ENCODE measurements at regions not wholly inside any gene's neighbourhood (a gene's known extent, or its start where the extent isn't known, plus 50 kb on each side); places are given as distances from the start of the nearest gene placed in this dataset.

GRCh38 chr4:22235698-22236097 is 280.2 kb downstream of the ADGRA3 start:
- Histone ChIP-seq H3K27ac (ENCODE audit: low read length) (no peak overlapping the region), H3K4me3 (ENCODE audit: low read length) (no peak overlapping the region), H3K4me1 (ENCODE audit: control insufficient read depth, insufficient read depth, low read length) (no peaks in the 10 kb centered on the region), H3K27me3 (ENCODE audit: control insufficient read depth, insufficient read depth, low read length) (no peaks in the 10 kb centered on the region), H3K9me3 (ENCODE audit: control insufficient read depth, insufficient read depth, low read length) (no peaks in the 10 kb centered on the region), H3K36me3 (ENCODE audit: control insufficient read depth, insufficient read depth, low read length) (no peaks in the 10 kb centered on the region)
- WGBS (ENCODE audit: insufficient coverage, insufficient read length): no CpG with 5 or more reads among the region's 7 CpGs
- no peak for DNase-seq (ENCODE audit: low read depth, low spot score)

- Histone ChIP-seq H3K9me3 (ENCODE audit: control insufficient read depth, insufficient read depth, low read length) (no peaks in the 10 kb centered on the region), H3K27me3 (ENCODE audit: control insufficient read depth, insufficient read depth, low read length) (no peaks in the 10 kb centered on the region), H3K4me1 (ENCODE audit: control insufficient read depth, insufficient read depth, low read length) (no peaks in the 10 kb centered on the region), H3K27ac (ENCODE audit: low read length) (no peak overlapping the region), H3K36me3 (ENCODE audit: control insufficient read depth, insufficient read depth, low read length) (no peaks in the 10 kb centered on the region), H3K4me3 (ENCODE audit: low read length) (no peak overlapping the region)
- no peak for DNase-seq (ENCODE audit: low read depth, low spot score)
- no CpG with 5 or more reads among the region's 7 CpGs for WGBS (ENCODE audit: insufficient coverage, insufficient read length)
Measured at GRCh38 chr4:22233230-22233629, 282.6 kb downstream of the ADGRA3 start.

GRCh38 chr4:22220965-22221364 is 272.4 kb upstream of the KCNIP4 start:
- Histone ChIP-seq H3K9me3 (ENCODE audit: control insufficient read depth, insufficient read depth, low read length) (no peaks in the 10 kb centered on the region), H3K4me3 (ENCODE audit: low read length) (no peak overlapping the region), H3K27ac (ENCODE audit: low read length) (no peak overlapping the region), H3K27me3 (ENCODE audit: control insufficient read depth, insufficient read depth, low read length) (no peaks in the 10 kb centered on the region), H3K4me1 (ENCODE audit: control insufficient read depth, insufficient read depth, low read length) (no peaks in the 10 kb centered on the region), H3K36me3 (ENCODE audit: control insufficient read depth, insufficient read depth, low read length) (no peaks in the 10 kb centered on the region)
- no peak for DNase-seq (ENCODE audit: low read depth, low spot score)
- WGBS (ENCODE audit: insufficient coverage, insufficient read length): no CpG with 5 or more reads among the region's 9 CpGs

GRCh38 chr4:22217480-22217879 is 268.9 kb upstream of the KCNIP4 start:
- no peaks in the 10 kb centered on the region for H3K9me3 ChIP-seq (ENCODE audit: control insufficient read depth, insufficient read depth, low read length)
- no peak for DNase-seq (ENCODE audit: low read depth, low spot score)
- WGBS (ENCODE audit: insufficient coverage, insufficient read length): no CpG with 5 or more reads among the region's 5 CpGs
- no peaks in the 10 kb centered on the region for H3K36me3 ChIP-seq (ENCODE audit: control insufficient read depth, insufficient read depth, low read length)
- H3K27me3 ChIP-seq (ENCODE audit: control insufficient read depth, insufficient read depth, low read length): no peaks in the 10 kb centered on the region
- no peak overlapping the region for H3K27ac ChIP-seq (ENCODE audit: low read length)
- H3K4me1 ChIP-seq (ENCODE audit: control insufficient read depth, insufficient read depth, low read length): no peaks in the 10 kb centered on the region
- H3K4me3 ChIP-seq (ENCODE audit: low read length): no peak overlapping the region

GRCh38 chr4:22216278-22216677 is 267.7 kb upstream of the KCNIP4 start:
- Histone ChIP-seq H3K36me3 (ENCODE audit: control insufficient read depth, insufficient read depth, low read length) (no peaks in the 10 kb centered on the region), H3K4me1 (ENCODE audit: control insufficient read depth, insufficient read depth, low read length) (no peaks in the 10 kb centered on the region), H3K27me3 (ENCODE audit: control insufficient read depth, insufficient read depth, low read length) (no peaks in the 10 kb centered on the region), H3K4me3 (ENCODE audit: low read length) (no peak overlapping the region), H3K9me3 (ENCODE audit: control insufficient read depth, insufficient read depth, low read length) (no peaks in the 10 kb centered on the region), H3K27ac (ENCODE audit: low read length) (no peak overlapping the region)
- DNase-seq (ENCODE audit: low read depth, low spot score): no peak
- no CpG with 5 or more reads among the region's 1 CpG for WGBS (ENCODE audit: insufficient coverage, insufficient read length)

- H3K4me3 ChIP-seq (ENCODE audit: low read length): no peak overlapping the region
- H3K27me3 ChIP-seq (ENCODE audit: control insufficient read depth, insufficient read depth, low read length): no peaks in the 10 kb centered on the region
- DNase-seq (ENCODE audit: low read depth, low spot score): no peak
- H3K9me3 ChIP-seq (ENCODE audit: control insufficient read depth, insufficient read depth, low read length): no peaks in the 10 kb centered on the region
- no peak overlapping the region for H3K27ac ChIP-seq (ENCODE audit: low read length)
- H3K4me1 ChIP-seq (ENCODE audit: control insufficient read depth, insufficient read depth, low read length): no peaks in the 10 kb centered on the region
- no peaks in the 10 kb centered on the region for H3K36me3 ChIP-seq (ENCODE audit: control insufficient read depth, insufficient read depth, low read length)
- no CpG with 5 or more reads among the region's 1 CpG for WGBS (ENCODE audit: insufficient coverage, insufficient read length)
Measured at GRCh38 chr4:22215084-22215483, 266.5 kb upstream of the KCNIP4 start.

- Histone ChIP-seq H3K27ac (ENCODE audit: low read length) (no peak overlapping the region), H3K36me3 (ENCODE audit: control insufficient read depth, insufficient read depth, low read length) (no peaks in the 10 kb centered on the region), H3K9me3 (ENCODE audit: control insufficient read depth, insufficient read depth, low read length) (no peaks in the 10 kb centered on the region), H3K27me3 (ENCODE audit: control insufficient read depth, insufficient read depth, low read length) (no peaks in the 10 kb centered on the region), H3K4me1 (ENCODE audit: control insufficient read depth, insufficient read depth, low read length) (no peaks in the 10 kb centered on the region), H3K4me3 (ENCODE audit: low read length) (no peak overlapping the region)
- DNase-seq (ENCODE audit: low read depth, low spot score): no peak
- WGBS (ENCODE audit: insufficient coverage, insufficient read length): no CpG with 5 or more reads among the region's 1 CpG
Measured at GRCh38 chr4:22203711-22204011, 255.1 kb upstream of the KCNIP4 start.

- no peaks in the 10 kb centered on the region for H3K27me3 ChIP-seq (ENCODE audit: control insufficient read depth, insufficient read depth, low read length)
- 100% methylated on average over 2 of the region's 6 CpGs for WGBS (ENCODE audit: insufficient coverage, insufficient read length)
- no peaks in the 10 kb centered on the region for H3K36me3 ChIP-seq (ENCODE audit: control insufficient read depth, insufficient read depth, low read length)
- H3K27ac ChIP-seq (ENCODE audit: low read length): no peak overlapping the region
- no peak for DNase-seq (ENCODE audit: low read depth, low spot score)
- H3K4me3 ChIP-seq (ENCODE audit: low read length): no peak overlapping the region
- H3K4me1 ChIP-seq (ENCODE audit: control insufficient read depth, insufficient read depth, low read length): no peaks in the 10 kb centered on the region
- no peaks in the 10 kb centered on the region for H3K9me3 ChIP-seq (ENCODE audit: control insufficient read depth, insufficient read depth, low read length)
Measured at GRCh38 chr4:22202975-22203710, 254.6 kb upstream of the KCNIP4 start.

- H3K9me3 ChIP-seq (ENCODE audit: control insufficient read depth, insufficient read depth, low read length): no peaks in the 10 kb centered on the region
- no peaks in the 10 kb centered on the region for H3K36me3 ChIP-seq (ENCODE audit: control insufficient read depth, insufficient read depth, low read length)
- H3K4me3 ChIP-seq (ENCODE audit: low read length): no peak overlapping the region
- DNase-seq (ENCODE audit: low read depth, low spot score): no peak
- no peaks in the 10 kb centered on the region for H3K27me3 ChIP-seq (ENCODE audit: control insufficient read depth, insufficient read depth, low read length)
- no CpG with 5 or more reads among the region's 4 CpGs for WGBS (ENCODE audit: insufficient coverage, insufficient read length)
- no peaks in the 10 kb centered on the region for H3K4me1 ChIP-seq (ENCODE audit: control insufficient read depth, insufficient read depth, low read length)
- H3K27ac ChIP-seq (ENCODE audit: low read length): no peak overlapping the region
Measured at GRCh38 chr4:22202246-22202974, 253.8 kb upstream of the KCNIP4 start.

GRCh38 chr4:22201256-22201655 is 252.7 kb upstream of the KCNIP4 start:
- no peak overlapping the region for H3K4me3 ChIP-seq (ENCODE audit: low read length)
- WGBS (ENCODE audit: insufficient coverage, insufficient read length): no CpG with 5 or more reads among the region's 2 CpGs
- no peak for DNase-seq (ENCODE audit: low read depth, low spot score)

GRCh38 chr4:22196551-22196950 is 248.0 kb upstream of the KCNIP4 start:
- WGBS (ENCODE audit: insufficient coverage, insufficient read length): no CpG with 5 or more reads among the region's 3 CpGs
- H3K4me3 ChIP-seq (ENCODE audit: low read length): no peak overlapping the region
- DNase-seq (ENCODE audit: low read depth, low spot score): no peak
- H3K36me3 ChIP-seq (ENCODE audit: control insufficient read depth, insufficient read depth, low read length): no peaks in the 10 kb centered on the region
- no peaks in the 10 kb centered on the region for H3K4me1 ChIP-seq (ENCODE audit: control insufficient read depth, insufficient read depth, low read length)
- H3K27me3 ChIP-seq (ENCODE audit: control insufficient read depth, insufficient read depth, low read length): no peaks in the 10 kb centered on the region
- H3K27ac ChIP-seq (ENCODE audit: low read length): no peak overlapping the region
- no peaks in the 10 kb centered on the region for H3K9me3 ChIP-seq (ENCODE audit: control insufficient read depth, insufficient read depth, low read length)

More at GRCh38 chr4:22201256-22201655, 252.7 kb upstream of the KCNIP4 start:
- Histone ChIP-seq H3K36me3 (ENCODE audit: control insufficient read depth, insufficient read depth, low read length) (no peaks in the 10 kb centered on the region), H3K4me1 (ENCODE audit: control insufficient read depth, insufficient read depth, low read length) (no peaks in the 10 kb centered on the region), H3K27ac (ENCODE audit: low read length) (no peak overlapping the region), H3K27me3 (ENCODE audit: control insufficient read depth, insufficient read depth, low read length) (no peaks in the 10 kb centered on the region), H3K9me3 (ENCODE audit: control insufficient read depth, insufficient read depth, low read length) (no peaks in the 10 kb centered on the region)

Data from iPS DF 6.9 (cell line).